Right lobe of liver (tissue), 4 donors: ENCODE measurements at regions not wholly inside any gene's neighbourhood (a gene's known extent, or its start where the extent isn't known, plus 50 kb on each side); places are given as distances from the start of the nearest gene placed in this dataset.

Source experiments
- POLR2A ChIP-seq: fragments of 450-650 bp; IDR thresholded peaks from one replicate; pipeline ENCODE4 v1.6.1; 2017; ENCODE audit warnings: antibody characterized with exemption, mild to moderate bottlenecking
- TF ChIP-seq, protein P1 (sequence below), 4 donors: fragments of 200-600 bp in 3 of 4; fragments of 450-650 bp in 1 of 4; IDR thresholded peaks; one replicate each; pipeline versions ENCODE4 v1.5.1 to v1.8.0; 2016 to 2022; ENCODE audit warnings: antibody characterized with exemption in 4 of 4, mild to moderate bottlenecking in 2 of 4
- donor health status: DM: no; HTN: no; CAD: no.
- donor health status: DM: no; HTN: no; CAD: no.
- donor health status: DM: no; HTN: yes; CAD: no.

DNA sequence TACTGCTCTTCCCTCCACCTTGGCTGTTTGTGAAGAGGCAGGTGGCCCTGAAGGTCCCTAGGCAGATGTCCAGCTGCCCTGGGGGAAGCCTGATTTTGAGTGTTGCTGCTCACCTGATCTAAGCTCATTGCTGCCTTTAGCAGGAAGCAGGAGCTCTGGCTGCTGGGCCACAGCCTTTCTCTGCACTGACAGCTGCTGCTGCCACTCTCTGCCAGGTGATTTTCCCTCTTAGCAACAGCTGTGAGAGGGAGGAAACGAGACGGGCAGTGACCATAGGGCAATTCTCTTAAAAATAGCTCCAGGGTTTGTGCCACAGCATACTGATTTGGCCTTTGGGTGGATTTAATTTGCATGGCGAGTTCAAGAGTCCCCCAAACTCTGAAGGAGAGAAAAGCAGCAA is 415.8 kb upstream of the SEMA6D start:
- TF ChIP-seq, protein P1, sequence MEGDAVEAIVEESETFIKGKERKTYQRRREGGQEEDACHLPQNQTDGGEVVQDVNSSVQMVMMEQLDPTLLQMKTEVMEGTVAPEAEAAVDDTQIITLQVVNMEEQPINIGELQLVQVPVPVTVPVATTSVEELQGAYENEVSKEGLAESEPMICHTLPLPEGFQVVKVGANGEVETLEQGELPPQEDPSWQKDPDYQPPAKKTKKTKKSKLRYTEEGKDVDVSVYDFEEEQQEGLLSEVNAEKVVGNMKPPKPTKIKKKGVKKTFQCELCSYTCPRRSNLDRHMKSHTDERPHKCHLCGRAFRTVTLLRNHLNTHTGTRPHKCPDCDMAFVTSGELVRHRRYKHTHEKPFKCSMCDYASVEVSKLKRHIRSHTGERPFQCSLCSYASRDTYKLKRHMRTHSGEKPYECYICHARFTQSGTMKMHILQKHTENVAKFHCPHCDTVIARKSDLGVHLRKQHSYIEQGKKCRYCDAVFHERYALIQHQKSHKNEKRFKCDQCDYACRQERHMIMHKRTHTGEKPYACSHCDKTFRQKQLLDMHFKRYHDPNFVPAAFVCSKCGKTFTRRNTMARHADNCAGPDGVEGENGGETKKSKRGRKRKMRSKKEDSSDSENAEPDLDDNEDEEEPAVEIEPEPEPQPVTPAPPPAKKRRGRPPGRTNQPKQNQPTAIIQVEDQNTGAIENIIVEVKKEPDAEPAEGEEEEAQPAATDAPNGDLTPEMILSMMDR (IDR thresholded peaks at IDR 0.05): no peak
- TF ChIP-seq POLR2A: no peak
